IMR-90 (cell line): ENCODE measurements at regions not wholly inside any gene's neighbourhood (a gene's known extent, or its start where the extent isn't known, plus 50 kb on each side); places are given as distances from the start of the nearest gene placed in this dataset.

Experiments used
- ATAC-seq: fragments of 200-7000 bp; cut with Tn5 transposase; 2 replicates; pipeline ENCODE4 v1.9.1; 2020; ENCODE audit warnings: low read depth, mild to moderate bottlenecking, moderate library complexity
- BruUV-seq: library from RNA; stranded (reverse); fragments of 400-500 nt; replicated peaks from 2 replicates; lab custom pipeline; 2021; lab: Mats Ljungman, UMichigan
- CTCF ChIA-PET: fragments of 300-600 bp; formaldehyde crosslinking; extraction: SDS; loops from one replicate; lab custom pipeline; 2021; ENCODE audit warnings: antibody characterized with exemption; lab: Yijun Ruan, JAX
- POLR2A ChIA-PET: fragments of 300-600 bp; sonication (Branson Sonifier 250); formaldehyde crosslinking; loops from one replicate; lab custom pipeline; 2022; ENCODE audit warnings: antibody characterized with exemption; ENCODE audit not compliant: unreplicated experiment; lab: Charles Lee
- DNase-seq: peaks from one replicate; pipeline ENCODE4 v3.0.0; 2013
- H2AFZ ChIP-seq: replicated peaks from 2 replicates; pipeline ENCODE3; 2013; ENCODE audit warnings: low read length, mild to moderate bottlenecking; ENCODE audit not compliant: poor library complexity
- H2AK5ac ChIP-seq: 2 replicates; pipeline ENCODE4 v1.6.1; 2013; ENCODE audit warnings: low read depth, low read length, inconsistent platforms
- H2AK9ac ChIP-seq: replicated peaks from 2 replicates; pipeline ENCODE3; 2013; ENCODE audit warnings: mild to moderate bottlenecking, low read depth, low read length, moderate library complexity; ENCODE audit not compliant: poor library complexity
- H2BK120ac ChIP-seq: 2 replicates; pipeline ENCODE4 v1.6.1; 2013; ENCODE audit warnings: low read depth, low read length, inconsistent platforms
- H2BK15ac ChIP-seq: 3 replicates; pipeline ENCODE4 v1.6.1; 2013; ENCODE audit warnings: low read depth, low read length, inconsistent platforms
- H2BK20ac ChIP-seq: 2 replicates; pipeline ENCODE4 v1.6.1; 2013; ENCODE audit warnings: low read depth, mild to moderate bottlenecking, inconsistent platforms, low read length, moderate library complexity
- H2BK5ac ChIP-seq: 2 replicates; pipeline ENCODE4 v1.6.1; 2013; ENCODE audit warnings: mild to moderate bottlenecking, low read depth, low read length, inconsistent platforms; ENCODE audit not compliant: poor library complexity, severe bottlenecking
- H3K14ac ChIP-seq: replicated peaks from 2 replicates; pipeline ENCODE4 v1.6.1; 2013; ENCODE audit warnings: low read depth, low read length, inconsistent platforms
- H3K18ac ChIP-seq: 2 replicates; pipeline ENCODE4 v1.6.1; 2013; ENCODE audit warnings: low read depth, low read length, control low read depth
- H3K23ac ChIP-seq: 2 replicates; pipeline ENCODE4 v1.6.1; 2013; ENCODE audit warnings: low read depth, low read length, inconsistent platforms
- H3K27ac ChIP-seq: 2 replicates; pipeline ENCODE4 v1.5.1; 2013; ENCODE audit warnings: mild to moderate bottlenecking, control low read depth, low read length; ENCODE audit not compliant: insufficient read depth
- H3K27me3 ChIP-seq: 2 replicates; pipeline ENCODE4 v1.6.1; 2013; ENCODE audit warnings: low read length; ENCODE audit not compliant: control insufficient read depth, insufficient read depth
- H3K36me3 ChIP-seq: 2 replicates; pipeline ENCODE4 v1.6.1; 2013; ENCODE audit warnings: low read length, mixed read lengths; ENCODE audit not compliant: control insufficient read depth, insufficient read depth
- H3K4ac ChIP-seq: 2 replicates; pipeline ENCODE4 v1.6.1; 2013; ENCODE audit warnings: low read depth, low read length, inconsistent platforms
- H3K4me1 ChIP-seq: 2 replicates; pipeline ENCODE4 v1.6.1; 2013; ENCODE audit warnings: low read length, mixed read lengths; ENCODE audit not compliant: control insufficient read depth, insufficient read depth
- H3K4me2 ChIP-seq: 2 replicates; pipeline ENCODE4 v1.6.1; 2013; ENCODE audit warnings: low read depth, mild to moderate bottlenecking, control low read depth, low read length, moderate library complexity
- H3K4me3 ChIP-seq: 2 replicates; pipeline ENCODE4 v1.5.1; 2013; ENCODE audit warnings: low read depth, mild to moderate bottlenecking, control low read depth, low read length, moderate library complexity; ENCODE audit not compliant: insufficient read depth
- H3K56ac ChIP-seq: 2 replicates; pipeline ENCODE4 v1.6.1; 2013; ENCODE audit warnings: low read length, inconsistent platforms; ENCODE audit not compliant: insufficient read depth; ENCODE audit errors: extremely low read depth
- H3K79me1 ChIP-seq, 2 experiments: 2 replicates each; pipeline ENCODE4 v1.6.1; 2013; ENCODE audit warnings: low read length in 2 of 2, inconsistent platforms in 1 of 2, low read depth in 1 of 2
- H3K9ac ChIP-seq: 2 replicates; pipeline ENCODE4 v1.6.1; 2013; ENCODE audit warnings: low read depth, low read length, control low read depth
- H3K9me1 ChIP-seq: 2 replicates; pipeline ENCODE4 v1.6.1; 2013; ENCODE audit warnings: low read length, inconsistent platforms; ENCODE audit not compliant: insufficient read depth
- H3K9me3 ChIP-seq: 2 replicates; pipeline ENCODE4 v1.6.1; 2013; ENCODE audit warnings: low read length; ENCODE audit not compliant: control insufficient read depth, insufficient read depth
- H4K20me1 ChIP-seq: 2 replicates; pipeline ENCODE4 v1.6.1; 2013; ENCODE audit warnings: low read length, inconsistent platforms; ENCODE audit not compliant: insufficient read depth
- H4K5ac ChIP-seq: 2 replicates; pipeline ENCODE4 v1.6.1; 2013; ENCODE audit warnings: mild to moderate bottlenecking, low read depth, low read length, control low read depth
- H4K8ac ChIP-seq, 2 experiments: 2 replicates each; pipeline ENCODE4 v1.6.1; 2013; ENCODE audit warnings: low read depth in 2 of 2, low read length in 2 of 2, control low read depth in 1 of 2, inconsistent platforms in 1 of 2
- H4K91ac ChIP-seq: 2 replicates; pipeline ENCODE4 v1.6.1; 2013; ENCODE audit warnings: low read depth, low read length, inconsistent platforms; ENCODE audit not compliant: insufficient read depth
- CHD1 ChIP-seq: IDR thresholded peaks from 2 replicates; pipeline ENCODE4 v1.6.1; 2012; ENCODE audit warnings: low read depth, low read length, improper control_type of control experiment
- RAD21 ChIP-seq: IDR thresholded peaks from 2 replicates; pipeline ENCODE4 v1.6.1; 2012; ENCODE audit warnings: low read length, improper control_type of control experiment
- WGBS, 2 experiments: methylation state at CpG; one replicate each; pipeline versions ENCODE4 v1.1.5 to v1.1.7; 2013; ENCODE audit warnings: missing lambda C conversion rate in 2 of 2; ENCODE audit not compliant: insufficient read length in 1 of 2; ENCODE audit errors: extremely low coverage in 2 of 2; 5-methylcytosine and 5-hydroxymethylcytosine counted together
- dilution Hi-C: fragments of 300-500 bp; cut with HindIII; formaldehyde crosslinking; loops from one replicate; pipeline ENCODE4 v1.14.3; 2018; ENCODE audit warnings: low sequenced_read_pairs; ENCODE audit not compliant: unreplicated experiment
- in situ Hi-C: fragments of 300-500 bp; cut with MboI; formaldehyde crosslinking; loops from 3 replicates; pipeline ENCODE4 v1.14.3; 2019; ENCODE audit warnings: low sequenced_read_pairs, inconsistent platforms, mixed read lengths
- intact Hi-C: fragments of 100-400 bp; cut with micrococcal nuclease; formaldehyde crosslinking; loops from 2 replicates; pipeline ENCODE4 v1.10.0; 2022

GRCh38 chr3:67998281-67998680 lies 343.9 kb upstream of the SUCLG2 start:
- intact Hi-C loops (no loop called here), in situ Hi-C loops (no loop called here), dilution Hi-C loops (no loop called here)
- Histone ChIP-seq H3K23ac (no peak overlapping the region), H2BK5ac (no peak overlapping the region), H3K14ac (no peak overlapping the region), H3K9me1 (no peaks in the 10 kb centered on the region), H3K27ac (no peak overlapping the region), H3K4ac (no peak overlapping the region), H3K27me3 (no peaks in the 10 kb centered on the region), H2BK120ac (no peak overlapping the region), H3K4me1 (no peaks in the 10 kb centered on the region), H3K79me1 (no peaks in the 10 kb centered on the region), H3K18ac (no peak overlapping the region), H3K9me3 (0 out of 2 replicates have a peak, but pooled peaks cover 2% of the 10 kb centered on the region), H3K4me3 (no peak overlapping the region), H3K36me3 (no peaks in the 10 kb centered on the region), H4K8ac (no peak overlapping the region), H3K9ac (no peak overlapping the region), H4K91ac (no peak overlapping the region), H3K4me2 (no peak overlapping the region), H4K5ac (no peak overlapping the region), H2AK9ac (no peak overlapping the region), H2BK20ac (no peak overlapping the region), H2AK5ac (no peak overlapping the region), H2AFZ (no peak overlapping the region), H2BK15ac (no peak overlapping the region), H3K56ac (no peak overlapping the region), H4K20me1 (no peaks in the 10 kb centered on the region)
- DNase-seq (no peak), ATAC-seq (no peak)
- POLR2A ChIA-PET: no interaction called here
- no CpG with 5 or more reads among the region's 1 CpG for WGBS, 2 experiments
- CTCF ChIA-PET: no interaction called here
- no TSS peak for BruUV-seq
- TF ChIP-seq CHD1: no peak
- no peak for TF ChIP-seq RAD21
